ENCODE measurements at regions not wholly inside any gene's neighbourhood (a gene's known extent, or its start where the extent isn't known, plus 50 kb on each side); places are given as distances from the start of the nearest gene placed in this dataset.

DNA sequence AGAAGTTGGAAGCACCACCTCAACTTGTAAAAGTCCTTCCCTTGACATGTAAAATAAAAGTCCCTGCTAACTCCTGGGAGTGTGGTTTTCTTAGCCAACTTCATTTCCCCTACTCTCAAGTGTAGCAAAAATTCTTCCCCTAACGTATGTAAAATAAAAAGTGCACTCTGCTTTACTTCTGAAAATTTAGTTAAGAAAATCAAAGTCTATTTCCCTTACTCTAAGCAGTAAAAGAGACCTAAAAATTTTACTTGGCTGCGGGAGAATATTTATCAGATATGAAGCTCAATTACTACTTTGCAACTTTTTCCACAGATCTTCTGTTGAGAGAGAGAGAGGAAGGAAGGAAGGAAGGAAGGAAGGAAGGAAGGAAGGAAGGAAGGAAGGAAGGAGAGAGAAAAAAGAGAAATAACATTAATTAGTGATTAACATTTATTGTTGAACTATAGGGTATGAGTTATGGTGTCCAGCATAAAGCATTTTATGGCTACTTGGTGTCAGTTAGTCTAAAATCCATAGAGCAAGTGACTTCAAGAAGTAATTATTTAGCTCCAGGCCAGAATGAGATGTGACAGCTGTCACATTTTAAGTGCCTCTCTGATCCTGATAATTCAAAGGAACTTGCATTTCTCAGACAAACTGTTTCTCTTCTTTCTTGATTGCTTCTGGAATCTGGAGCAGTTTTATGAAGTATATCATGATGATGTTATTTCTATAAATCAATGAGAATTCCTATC is 210.3 kb downstream of the TMX3 start:
- intact Hi-C loops (cut with micrococcal nuclease; ENCODE audit: unreplicated experiment), result no loop called here
- Histone ChIP-seq H3K27me3 (ENCODE audit: control insufficient read depth, insufficient read depth, low read length) (no peaks in the 10 kb centered on the region), H3K4me1 (ENCODE audit: control insufficient read depth, insufficient read depth, low read length) (no peaks in the 10 kb centered on the region), H3K4me3 (ENCODE audit: low read depth in 2 of 2, low read length in 2 of 2) (no peak overlapping the region), H3K9me3 (ENCODE audit: control insufficient read depth, insufficient read depth, low read depth, low read length) (no peaks in the 10 kb centered on the region), H3K27ac (ENCODE audit: low read length) (no peak overlapping the region), H3K36me3 (ENCODE audit: control insufficient read depth, insufficient read depth, low read length) (no peaks in the 10 kb centered on the region)
- ChIA-PET POLR2A (no interaction called here), CTCF (interaction anchor here (0.6 kb wide), 1 partner anchor 384 kb away, joined by 3 read pairs; no protein-coding TSS in a partner anchor)
- no TSS peak for BruUV-seq (replicated peaks)
- in situ Hi-C loops (cut with HindIII; ENCODE audit: low pct_unique_long_range_greater_than_20kb, low sequenced_read_pairs), result no loop called here
- no peak for DNase-seq (ENCODE audit: low read depth, low spot score)
- ATAC-seq, result no peak
- TF ChIP-seq, protein P1, sequence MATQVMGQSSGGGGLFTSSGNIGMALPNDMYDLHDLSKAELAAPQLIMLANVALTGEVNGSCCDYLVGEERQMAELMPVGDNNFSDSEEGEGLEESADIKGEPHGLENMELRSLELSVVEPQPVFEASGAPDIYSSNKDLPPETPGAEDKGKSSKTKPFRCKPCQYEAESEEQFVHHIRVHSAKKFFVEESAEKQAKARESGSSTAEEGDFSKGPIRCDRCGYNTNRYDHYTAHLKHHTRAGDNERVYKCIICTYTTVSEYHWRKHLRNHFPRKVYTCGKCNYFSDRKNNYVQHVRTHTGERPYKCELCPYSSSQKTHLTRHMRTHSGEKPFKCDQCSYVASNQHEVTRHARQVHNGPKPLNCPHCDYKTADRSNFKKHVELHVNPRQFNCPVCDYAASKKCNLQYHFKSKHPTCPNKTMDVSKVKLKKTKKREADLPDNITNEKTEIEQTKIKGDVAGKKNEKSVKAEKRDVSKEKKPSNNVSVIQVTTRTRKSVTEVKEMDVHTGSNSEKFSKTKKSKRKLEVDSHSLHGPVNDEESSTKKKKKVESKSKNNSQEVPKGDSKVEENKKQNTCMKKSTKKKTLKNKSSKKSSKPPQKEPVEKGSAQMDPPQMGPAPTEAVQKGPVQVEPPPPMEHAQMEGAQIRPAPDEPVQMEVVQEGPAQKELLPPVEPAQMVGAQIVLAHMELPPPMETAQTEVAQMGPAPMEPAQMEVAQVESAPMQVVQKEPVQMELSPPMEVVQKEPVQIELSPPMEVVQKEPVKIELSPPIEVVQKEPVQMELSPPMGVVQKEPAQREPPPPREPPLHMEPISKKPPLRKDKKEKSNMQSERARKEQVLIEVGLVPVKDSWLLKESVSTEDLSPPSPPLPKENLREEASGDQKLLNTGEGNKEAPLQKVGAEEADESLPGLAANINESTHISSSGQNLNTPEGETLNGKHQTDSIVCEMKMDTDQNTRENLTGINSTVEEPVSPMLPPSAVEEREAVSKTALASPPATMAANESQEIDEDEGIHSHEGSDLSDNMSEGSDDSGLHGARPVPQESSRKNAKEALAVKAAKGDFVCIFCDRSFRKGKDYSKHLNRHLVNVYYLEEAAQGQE (IDR thresholded peaks at IDR 0.05; ENCODE audit: insufficient read depth in 1 of 2, low read depth in 2 of 2, low read length in 1 of 2), result no peak

- H3K9me3 ChIP-seq (ENCODE audit: control insufficient read depth, insufficient read depth, low read depth, low read length), result no peaks in the 10 kb centered on the region
- POLR2A ChIA-PET, result no interaction called here
- no TSS peak for BruUV-seq (replicated peaks)
Observed at GRCh38 chr18:68500556-68500955, 214.4 kb downstream of the TMX3 start.

More at GRCh38 chr18:68500556-68500955, 214.4 kb downstream of the TMX3 start:
- Histone ChIP-seq H3K4me1 (ENCODE audit: control insufficient read depth, insufficient read depth, low read length) (no peaks in the 10 kb centered on the region), H3K27me3 (ENCODE audit: control insufficient read depth, insufficient read depth, low read length) (no peaks in the 10 kb centered on the region), H3K36me3 (ENCODE audit: control insufficient read depth, insufficient read depth, low read length) (no peaks in the 10 kb centered on the region), H3K27ac (ENCODE audit: low read length) (no peak overlapping the region), H3K4me3 (ENCODE audit: low read depth in 2 of 2, low read length in 2 of 2) (no peak overlapping the region)
- ATAC-seq, result no peak
- in situ Hi-C loops (cut with HindIII; ENCODE audit: low pct_unique_long_range_greater_than_20kb, low sequenced_read_pairs), result no loop called here
- CTCF ChIA-PET, result no interaction called here
- DNase-seq (ENCODE audit: low read depth, low spot score), result no peak
- intact Hi-C loops (cut with micrococcal nuclease; ENCODE audit: unreplicated experiment), result no loop called here
- TF ChIP-seq TCF7L2 (IDR thresholded peaks at IDR 0.05; ENCODE audit: low read depth, low read length) (no peak), CTCF (IDR thresholded peaks at IDR 0.05) (no peak), POLR2AphosphoS5 (IDR thresholded peaks at IDR 0.05; ENCODE audit: low read depth, low read length) (no peak), SIN3A (IDR thresholded peaks at IDR 0.05; ENCODE audit: borderline replicate concordance, insufficient read depth, low read depth, low read length) (no peak)
- TF ChIP-seq, protein P1 (IDR thresholded peaks at IDR 0.05; ENCODE audit: insufficient read depth in 1 of 2, low read depth in 2 of 2, low read length in 1 of 2), result no peak
